GM12878 (cell line): ENCODE measurements at regions not wholly inside any gene's neighbourhood (a gene's known extent, or its start where the extent isn't known, plus 50 kb on each side); places are given as distances from the start of the nearest gene placed in this dataset.

ENCODE experiments used
- ATAC-seq: fragments of 200-7000 bp; cut with Tn5 transposase; 3 replicates; pipeline ENCODE4 v1.9.1; 2020; ENCODE audit warnings: mild to moderate bottlenecking, moderate library complexity
- BruUV-seq: library from RNA; stranded (reverse); fragments of 400-500 nt; replicated peaks from 2 replicates; lab custom pipeline; 2021; lab: Mats Ljungman, UMichigan
- CTCF ChIA-PET: fragments of 300-600 bp; sonication (Branson Sonifier 250); formaldehyde crosslinking; extraction: SDS; loops from one replicate; lab custom pipeline; 2021; ENCODE audit warnings: inconsistent platforms; lab: Yijun Ruan, JAX
- POLR2A ChIA-PET: fragments of 350-600 bp; formaldehyde crosslinking; extraction: SDS; loops from one replicate; lab custom pipeline; 2021; ENCODE audit warnings: inconsistent platforms; lab: Charles Lee
- RAD21 ChIA-PET: fragments of 300-600 bp; sonication (Branson Sonifier 250); formaldehyde crosslinking; loops from one replicate; lab custom pipeline; 2023; ENCODE audit warnings: antibody characterized with exemption; ENCODE audit not compliant: unreplicated experiment; lab: Charles Lee
- SMC1A ChIA-PET: fragments of 300-600 bp; sonication (Branson Sonifier 250); formaldehyde crosslinking; loops from one replicate; lab custom pipeline; 2023; ENCODE audit not compliant: unreplicated experiment, uncharacterized antibody; lab: Charles Lee
- DNase-seq: peaks from one replicate; pipeline ENCODE4 v3.0.0-alpha.2; 2011; ENCODE audit warnings: low read depth, low spot score
- FAIRE-seq: peaks from 3 replicates; lab custom pipeline; 2011; peaks lifted over from hg19 to GRCh38; lab: Jason Lieb, UNC
- H2AFZ ChIP-seq: 2 replicates; pipeline ENCODE4 v1.6.0; 2011; ENCODE audit warnings: low read depth, low read length, control low read depth; ENCODE audit not compliant: control insufficient read depth
- H3K27ac ChIP-seq: 2 replicates; pipeline ENCODE4 v1.5.1; 2011; ENCODE audit warnings: control low read depth; ENCODE audit not compliant: control insufficient read depth, insufficient read depth
- H3K27me3 ChIP-seq, 2 experiments: replicated peaks in 1 of 2; 2 replicates each; pipeline versions ENCODE4 v1.6.0 to v1.6.1; 2011; ENCODE audit warnings: low read length in 1 of 2; ENCODE audit not compliant: control insufficient read depth in 2 of 2, insufficient read depth in 2 of 2
- H3K36me3 ChIP-seq, 2 experiments: 2 replicates each; pipeline ENCODE4 v1.5.1; 2011; ENCODE audit warnings: low read length in 1 of 2; ENCODE audit not compliant: control insufficient read depth in 2 of 2, insufficient read depth in 2 of 2
- H3K4me1 ChIP-seq: 2 replicates; pipeline ENCODE4 v1.6.1; 2011; ENCODE audit warnings: mild to moderate bottlenecking, low read length, moderate library complexity, mixed read lengths; ENCODE audit not compliant: control insufficient read depth, insufficient read depth
- H3K4me2 ChIP-seq: 2 replicates; pipeline ENCODE4 v1.6.0; 2011; ENCODE audit warnings: control low read depth; ENCODE audit not compliant: control insufficient read depth, insufficient read depth
- H3K4me3 ChIP-seq: fragments of 200-600 bp; sonication (generic); 2 replicates; pipeline ENCODE4 v1.5.1; 2016
- H3K79me2 ChIP-seq: 2 replicates; pipeline ENCODE4 v1.6.0; 2011; ENCODE audit warnings: low read length; ENCODE audit not compliant: control insufficient read depth, insufficient read depth
- H3K9ac ChIP-seq: 2 replicates; pipeline ENCODE4 v1.8.0; 2011; ENCODE audit warnings: low read length, control low read depth, mixed read lengths; ENCODE audit not compliant: control insufficient read depth, insufficient read depth
- H3K9me3 ChIP-seq: replicated peaks from 3 replicates; pipeline ENCODE4 v1.5.1; 2011; ENCODE audit warnings: mild to moderate bottlenecking, low read length; ENCODE audit not compliant: control insufficient read depth, insufficient read depth
- H4K20me1 ChIP-seq: 2 replicates; pipeline ENCODE4 v1.6.0; 2011; ENCODE audit not compliant: control insufficient read depth, insufficient read depth
- ASH2L ChIP-seq: fragments of 300-600, 200-600 bp; sonication (generic); IDR thresholded peaks from 2 replicates; pipeline ENCODE4 v1.6.1; 2017; ENCODE audit warnings: low read depth, mild to moderate bottlenecking, borderline replicate concordance
- CBX5 ChIP-seq: sonication (generic); IDR thresholded peaks from 2 replicates; pipeline ENCODE4 v1.6.1; 2016; ENCODE audit warnings: low read depth, moderate library complexity, mild to moderate bottlenecking, inconsistent platforms
- CEBPZ ChIP-seq: fragments of 150-350 bp; IDR thresholded peaks from 2 replicates; pipeline ENCODE4 v1.6.1; 2016; ENCODE audit warnings: low read depth, low read length
- EGR1 ChIP-seq, 2 experiments: IDR thresholded peaks; 1 replicate in 1 of 2; 2 replicates in 1 of 2; pipeline ENCODE4 v1.6.1; 2011 to 2012; ENCODE audit warnings: low read depth in 2 of 2, low read length in 2 of 2, borderline replicate concordance in 1 of 2, mild to moderate bottlenecking in 1 of 2, moderate library complexity in 1 of 2
- WGBS: methylation state at CpG from one replicate; pipeline ENCODE4 v1.1.6; 2016; ENCODE audit warnings: low lambda C conversion rate; ENCODE audit not compliant: insufficient replicate concordance, insufficient coverage; ENCODE audit errors: missing lambda C conversion rate; 5-methylcytosine and 5-hydroxymethylcytosine counted together
- in situ Hi-C: fragments of 300-500 bp; cut with MboI; formaldehyde crosslinking; loops from 9 replicates; pipeline ENCODE4 v1.14.3; 2018; ENCODE audit warnings: mixed read lengths
- intact Hi-C: fragments of 100-400 bp; cut with micrococcal nuclease; formaldehyde crosslinking; loops from one replicate; pipeline ENCODE4 v1.14.2; 2022; ENCODE audit not compliant: unreplicated experiment
- TF ChIP-seq, protein P1 (sequence below), 3 experiments: IDR thresholded peaks in 2 of 3; conservative IDR thresholded peaks in 1 of 3; 2 replicates each; pipeline ENCODE4 v1.5.1; 2011; ENCODE audit warnings: low read depth in 3 of 3, low read length in 3 of 3, mild to moderate bottlenecking in 3 of 3, control low read depth in 2 of 3, moderate library complexity in 2 of 3, inconsistent platforms in 1 of 3, mixed read lengths in 1 of 3; ENCODE audit not compliant: control insufficient read depth in 2 of 3, insufficient read depth in 1 of 3; ENCODE audit errors: extremely low read depth in 1 of 3

GRCh38 chr17:55563363-55563762 lies 52.1 kb upstream of the SMIM36 start:
- ChIA-PET RAD21 (no interaction called here), SMC1A (interaction anchor here (0.6 kb wide), 1 partner anchor 716 kb away, joined by 6 read pairs; no protein-coding TSS in a partner anchor), CTCF (interaction anchor here (1.3 kb wide), 1 partner anchor 8 kb away, joined by 3 read pairs; no protein-coding TSS in a partner anchor), POLR2A (no interaction called here)
- Histone ChIP-seq H3K9me3 (no peaks in the 10 kb centered on the region), H3K4me3 (no peak overlapping the region), H3K36me3 (no peaks in the 10 kb centered on the region), H3K27ac (no peak overlapping the region), H3K4me2 (no peak overlapping the region), H3K27me3 (no peaks in the 10 kb centered on the region; a peak in 1 of 4 replicates), H4K20me1 (no peaks in the 10 kb centered on the region), H2AFZ (no peak overlapping the region), H3K4me1 (no peaks in the 10 kb centered on the region), H3K9ac (no peak overlapping the region), H3K79me2 (no peaks in the 10 kb centered on the region)
- WGBS, result 0% methylated on average over 1 of the region's 1 CpG
- no peak for ATAC-seq
- DNase-seq, result no peak
- intact Hi-C loops (no loop called here), in situ Hi-C loops (no loop called here)
- BruUV-seq, result no TSS peak
- TF ChIP-seq, protein P1, sequence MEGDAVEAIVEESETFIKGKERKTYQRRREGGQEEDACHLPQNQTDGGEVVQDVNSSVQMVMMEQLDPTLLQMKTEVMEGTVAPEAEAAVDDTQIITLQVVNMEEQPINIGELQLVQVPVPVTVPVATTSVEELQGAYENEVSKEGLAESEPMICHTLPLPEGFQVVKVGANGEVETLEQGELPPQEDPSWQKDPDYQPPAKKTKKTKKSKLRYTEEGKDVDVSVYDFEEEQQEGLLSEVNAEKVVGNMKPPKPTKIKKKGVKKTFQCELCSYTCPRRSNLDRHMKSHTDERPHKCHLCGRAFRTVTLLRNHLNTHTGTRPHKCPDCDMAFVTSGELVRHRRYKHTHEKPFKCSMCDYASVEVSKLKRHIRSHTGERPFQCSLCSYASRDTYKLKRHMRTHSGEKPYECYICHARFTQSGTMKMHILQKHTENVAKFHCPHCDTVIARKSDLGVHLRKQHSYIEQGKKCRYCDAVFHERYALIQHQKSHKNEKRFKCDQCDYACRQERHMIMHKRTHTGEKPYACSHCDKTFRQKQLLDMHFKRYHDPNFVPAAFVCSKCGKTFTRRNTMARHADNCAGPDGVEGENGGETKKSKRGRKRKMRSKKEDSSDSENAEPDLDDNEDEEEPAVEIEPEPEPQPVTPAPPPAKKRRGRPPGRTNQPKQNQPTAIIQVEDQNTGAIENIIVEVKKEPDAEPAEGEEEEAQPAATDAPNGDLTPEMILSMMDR (IDR thresholded peaks at IDR 0.05 in 2 of 3, conservative IDR thresholded peaks at IDR 0.05 in 1 of 3; ENCODE audit: control insufficient read depth in 2 of 3, extremely low read depth in 1 of 3, insufficient read depth in 1 of 3, low read depth in 3 of 3, low read length in 3 of 3), result no peak
- TF ChIP-seq CBX5 (no peak), CEBPZ (no peak), ASH2L (no peak), EGR1 (IDR thresholded peaks at IDR 0.05; ENCODE audit: borderline replicate concordance in 1 of 2, low read depth in 2 of 2, low read length in 2 of 2) (no peak)
- FAIRE-seq, result no peak
